ENCODE measurements at regions not wholly inside any gene's neighbourhood (a gene's known extent, or its start where the extent isn't known, plus 50 kb on each side); places are given as distances from the start of the nearest gene placed in this dataset.

- TF ChIP-seq POLR2A (IDR thresholded peaks at IDR 0.05) = no peak
- TF ChIP-seq POLR2AphosphoS5 (IDR thresholded peaks at IDR 0.05) = no peak
Measured at GRCh38 chr12:45112306-45112705, 61.4 kb upstream of the DBX2 start.
